ENCODE measurements at regions not wholly inside any gene's neighbourhood (a gene's known extent, or its start where the extent isn't known, plus 50 kb on each side); places are given as distances from the start of the nearest gene placed in this dataset.

DNA sequence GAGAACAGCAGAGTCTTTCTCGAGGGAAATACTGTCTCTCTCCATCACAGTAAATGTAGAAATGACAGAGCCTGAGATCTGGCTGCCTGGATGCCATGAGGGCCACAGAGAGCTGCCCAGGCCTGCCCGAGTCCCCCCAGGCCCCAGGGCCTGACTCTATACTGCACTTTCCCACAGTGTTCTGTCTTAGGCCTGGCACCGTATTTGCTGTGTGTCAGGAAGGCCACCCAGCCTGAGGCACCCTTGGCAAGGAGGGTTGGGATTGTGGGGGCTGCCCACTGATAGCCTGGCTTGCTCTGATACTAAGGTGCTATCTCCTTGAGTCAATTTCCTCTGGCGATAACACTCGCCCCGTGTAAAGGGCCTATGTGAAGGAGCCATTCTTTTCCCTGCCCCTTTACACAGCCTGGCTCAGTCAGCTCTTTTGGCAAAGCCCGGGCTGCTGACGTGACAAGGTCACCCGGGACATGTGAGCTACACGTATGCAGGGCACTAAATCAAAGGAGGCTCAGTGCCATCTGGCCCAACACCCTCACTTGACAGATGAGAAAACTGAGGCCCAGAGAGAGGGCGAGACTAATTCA, 630.1 kb upstream of the KLF4 start:
- DNase-seq (ENCODE audit: low read depth, low spot score): no peak
- H3K4me1 Mint-ChIP-seq: no peaks in the 10 kb centered on the region
- H3K36me3 Mint-ChIP-seq (ENCODE audit: low read depth): no peaks in the 10 kb centered on the region
- no peaks in the 10 kb centered on the region for H3K27me3 Mint-ChIP-seq (ENCODE audit: low read depth)
- H3K4me3 Mint-ChIP-seq: no peak overlapping the region
- no peak overlapping the region for H3K27ac Mint-ChIP-seq (ENCODE audit: unreplicated experiment)
- peaks cover 9% of the 10 kb centered on the region for H3K9me3 Mint-ChIP-seq
- TF ChIP-seq, protein P1, sequence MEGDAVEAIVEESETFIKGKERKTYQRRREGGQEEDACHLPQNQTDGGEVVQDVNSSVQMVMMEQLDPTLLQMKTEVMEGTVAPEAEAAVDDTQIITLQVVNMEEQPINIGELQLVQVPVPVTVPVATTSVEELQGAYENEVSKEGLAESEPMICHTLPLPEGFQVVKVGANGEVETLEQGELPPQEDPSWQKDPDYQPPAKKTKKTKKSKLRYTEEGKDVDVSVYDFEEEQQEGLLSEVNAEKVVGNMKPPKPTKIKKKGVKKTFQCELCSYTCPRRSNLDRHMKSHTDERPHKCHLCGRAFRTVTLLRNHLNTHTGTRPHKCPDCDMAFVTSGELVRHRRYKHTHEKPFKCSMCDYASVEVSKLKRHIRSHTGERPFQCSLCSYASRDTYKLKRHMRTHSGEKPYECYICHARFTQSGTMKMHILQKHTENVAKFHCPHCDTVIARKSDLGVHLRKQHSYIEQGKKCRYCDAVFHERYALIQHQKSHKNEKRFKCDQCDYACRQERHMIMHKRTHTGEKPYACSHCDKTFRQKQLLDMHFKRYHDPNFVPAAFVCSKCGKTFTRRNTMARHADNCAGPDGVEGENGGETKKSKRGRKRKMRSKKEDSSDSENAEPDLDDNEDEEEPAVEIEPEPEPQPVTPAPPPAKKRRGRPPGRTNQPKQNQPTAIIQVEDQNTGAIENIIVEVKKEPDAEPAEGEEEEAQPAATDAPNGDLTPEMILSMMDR (conservative IDR thresholded peaks at IDR 0.05): no peak

DNA sequence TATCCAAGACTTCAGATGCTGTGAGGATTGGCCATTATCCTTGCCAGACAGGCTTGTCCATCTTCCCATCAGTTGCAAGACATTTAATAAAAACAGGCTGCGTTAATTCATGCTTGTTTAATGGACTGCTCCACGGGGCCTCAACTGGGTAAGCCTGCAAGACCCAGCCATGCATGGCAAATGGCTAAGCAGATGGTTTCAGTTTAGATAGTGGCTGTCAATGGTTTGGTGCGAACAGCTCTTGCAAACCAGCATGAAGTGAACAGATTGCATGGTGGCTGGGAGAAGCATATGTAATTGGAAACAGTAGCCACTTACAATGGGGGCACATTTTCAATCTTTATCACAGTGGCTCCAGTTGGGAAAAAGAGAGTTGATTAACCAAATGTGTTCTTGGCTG, 628.2 kb upstream of the KLF4 start:
- no peaks in the 10 kb centered on the region for H3K27me3 Mint-ChIP-seq (ENCODE audit: low read depth)
- H3K4me3 Mint-ChIP-seq: no peak overlapping the region
- peaks cover 5% of the 10 kb centered on the region for H3K9me3 Mint-ChIP-seq
- no peak for DNase-seq (ENCODE audit: low read depth, low spot score)
- H3K4me1 Mint-ChIP-seq: no peaks in the 10 kb centered on the region
- TF ChIP-seq, protein P1 (conservative IDR thresholded peaks at IDR 0.05): no peak
- no peaks in the 10 kb centered on the region for H3K36me3 Mint-ChIP-seq (ENCODE audit: low read depth)
- H3K27ac Mint-ChIP-seq (ENCODE audit: unreplicated experiment): no peak overlapping the region

DNA sequence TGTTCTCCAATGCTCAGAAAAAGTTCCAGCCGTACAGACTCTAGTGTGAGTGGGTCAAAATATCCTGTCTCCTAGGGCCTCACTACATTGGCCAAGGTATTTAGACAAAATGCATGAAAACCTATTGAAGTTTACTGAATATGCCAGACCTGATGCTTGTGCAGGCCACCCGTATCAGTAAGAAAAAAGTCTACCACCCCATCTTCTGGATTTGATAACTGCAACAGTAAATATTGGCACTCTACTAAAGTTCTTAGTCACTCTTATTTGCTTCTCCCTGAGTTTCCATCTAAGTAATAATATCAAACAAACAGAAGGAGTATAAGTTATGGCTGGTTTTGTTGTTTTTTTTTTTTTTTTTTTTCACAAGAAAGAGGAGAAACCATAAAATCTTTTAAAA, 627.7 kb upstream of the KLF4 start:
- H3K4me3 Mint-ChIP-seq: no peak overlapping the region
- H3K27me3 Mint-ChIP-seq (ENCODE audit: low read depth): no peaks in the 10 kb centered on the region
- no peaks in the 10 kb centered on the region for H3K36me3 Mint-ChIP-seq (ENCODE audit: low read depth)
- peaks cover 5% of the 10 kb centered on the region for H3K9me3 Mint-ChIP-seq
- H3K27ac Mint-ChIP-seq (ENCODE audit: unreplicated experiment): no peak overlapping the region
- no peak for DNase-seq (ENCODE audit: low read depth, low spot score)
- TF ChIP-seq, protein P1 (conservative IDR thresholded peaks at IDR 0.05): no peak
- no peaks in the 10 kb centered on the region for H3K4me1 Mint-ChIP-seq

DNA sequence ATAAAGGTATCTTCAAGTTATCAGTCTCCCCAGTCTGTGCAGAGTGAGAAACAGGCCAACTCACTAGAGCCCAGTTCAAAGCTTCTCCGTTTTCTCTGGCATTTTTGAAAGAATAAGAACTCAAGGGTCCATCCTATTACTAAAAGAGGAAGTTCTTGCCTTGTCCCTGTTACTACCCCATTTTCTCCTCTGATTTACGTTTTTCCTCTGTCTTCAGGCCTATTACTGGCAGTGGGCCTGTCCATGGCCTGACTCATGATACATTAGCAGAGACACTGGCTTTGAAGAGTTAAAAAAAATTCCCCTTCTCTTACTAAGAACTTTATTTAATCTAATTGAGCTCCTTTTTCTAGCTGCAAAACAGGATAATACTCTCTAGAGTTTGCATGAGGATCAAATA, 624.0 kb upstream of the KLF4 start:
- H3K4me1 Mint-ChIP-seq: no peaks in the 10 kb centered on the region
- no peak overlapping the region for H3K4me3 Mint-ChIP-seq
- H3K27me3 Mint-ChIP-seq (ENCODE audit: low read depth): no peaks in the 10 kb centered on the region
- peaks cover 5% of the 10 kb centered on the region for H3K9me3 Mint-ChIP-seq
- H3K27ac Mint-ChIP-seq (ENCODE audit: unreplicated experiment): no peak overlapping the region
- no peak for DNase-seq (ENCODE audit: low read depth, low spot score)
- TF ChIP-seq, protein P1 (conservative IDR thresholded peaks at IDR 0.05): no peak
- no peaks in the 10 kb centered on the region for H3K36me3 Mint-ChIP-seq (ENCODE audit: low read depth)

DNA sequence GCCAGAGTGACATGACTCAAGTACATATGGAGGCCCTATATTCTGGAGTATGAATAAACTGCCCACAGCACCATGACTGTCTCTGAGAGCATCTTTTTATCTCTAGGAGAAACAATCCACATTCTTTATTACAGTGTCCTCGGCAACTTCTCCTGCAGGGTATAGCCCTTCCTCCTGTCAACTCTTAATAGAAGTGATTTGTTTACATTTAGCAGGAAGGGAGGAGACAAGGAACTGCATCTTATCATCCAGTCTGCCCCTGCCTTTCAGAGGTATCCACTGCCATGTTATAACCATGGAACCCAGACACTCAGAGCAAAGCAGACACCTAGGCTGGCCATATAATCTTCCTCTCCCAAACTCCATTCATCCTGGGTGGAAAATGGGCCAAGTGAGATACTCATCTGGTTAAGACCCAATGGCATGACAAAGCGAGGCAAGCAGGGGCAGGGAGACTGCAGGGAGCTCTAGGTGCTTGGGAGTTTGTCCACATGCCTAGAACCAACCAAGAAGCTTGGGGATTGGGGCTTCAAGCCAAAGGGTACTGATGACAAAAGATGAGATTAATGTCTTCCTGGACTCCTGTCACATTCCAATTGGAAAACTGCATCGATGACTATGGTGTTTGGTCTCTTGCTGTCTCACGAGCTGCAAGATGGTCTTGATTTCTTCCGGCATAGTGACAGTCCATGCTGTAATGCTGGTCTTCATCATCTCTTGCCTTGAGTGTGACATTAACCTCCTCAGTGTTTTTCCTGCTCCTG, 620.5 kb upstream of the KLF4 start:
- H3K9me3 Mint-ChIP-seq: no peaks in the 10 kb centered on the region
- no peaks in the 10 kb centered on the region for H3K27me3 Mint-ChIP-seq (ENCODE audit: low read depth)
- no peak overlapping the region for H3K27ac Mint-ChIP-seq (ENCODE audit: unreplicated experiment)
- H3K36me3 Mint-ChIP-seq (ENCODE audit: low read depth): no peaks in the 10 kb centered on the region
- DNase-seq (ENCODE audit: low read depth, low spot score): no peak
- no peaks in the 10 kb centered on the region for H3K4me1 Mint-ChIP-seq
- H3K4me3 Mint-ChIP-seq: no peak overlapping the region
- TF ChIP-seq, protein P1 (conservative IDR thresholded peaks at IDR 0.05): no peak

Data from neural crest cell (in vitro differentiated cells).